Psoas muscle (tissue), 7 donors: ENCODE measurements at regions not wholly inside any gene's neighbourhood (a gene's known extent, or its start where the extent isn't known, plus 50 kb on each side); places are given as distances from the start of the nearest gene placed in this dataset.

Experiments used
- ATAC-seq, 4 donors: fragments of 200-7000 bp; cut with Tn5 transposase; one replicate each; pipeline ENCODE4 v1.9.1; 2020; ENCODE audit warnings: moderate library complexity in 3 of 4, mild to moderate bottlenecking in 2 of 4
- DNase-seq, 2 donors: peaks; one replicate each; pipeline ENCODE4 v3.0.0-alpha.2; 2020
- H3K27ac ChIP-seq: fragments of 200-600 bp; one replicate; pipeline ENCODE4 v1.8.0; 2022
- H3K27me3 ChIP-seq, 3 donors: fragments of 200-600 bp in 1 of 3; one replicate each; pipeline versions ENCODE4 v1.6.1 to v1.8.0; 2013 to 2022; ENCODE audit warnings: low read length in 2 of 3, mild to moderate bottlenecking in 2 of 3, moderate library complexity in 1 of 3; ENCODE audit not compliant: insufficient read depth in 3 of 3
- H3K36me3 ChIP-seq, 2 donors: fragments of 200-600 bp in 1 of 2; one replicate each; pipeline versions ENCODE4 v1.6.1 to v1.8.0; 2013 to 2022; ENCODE audit warnings: low read depth in 1 of 2, mild to moderate bottlenecking in 1 of 2, moderate library complexity in 1 of 2; ENCODE audit not compliant: insufficient read depth in 1 of 2
- H3K4me1 ChIP-seq: fragments of 200-600 bp; one replicate; pipeline ENCODE4 v1.8.0; 2022
- H3K4me3 ChIP-seq: fragments of 200-600 bp; one replicate; pipeline ENCODE4 v1.8.0; 2022; ENCODE audit warnings: mild to moderate bottlenecking
- H3K9me3 ChIP-seq: fragments of 200-600 bp; one replicate; pipeline ENCODE4 v1.8.0; 2022
- CTCF ChIP-seq: fragments of 200-600 bp; IDR thresholded peaks from one replicate; pipeline ENCODE4 v1.8.0; 2022; ENCODE audit warnings: antibody characterized with exemption
- WGBS, 3 donors: extraction: QIAGEN DNeasy Blood & Tissue Kit; methylation state at CpG; one replicate each; pipeline versions ENCODE4 v1.1.6 to v1.1.7; 2013; 5-methylcytosine and 5-hydroxymethylcytosine counted together
- intact Hi-C, 2 donors: fragments of 100-400 bp; cut with DNase I; formaldehyde crosslinking; loops; one replicate each; pipeline versions ENCODE4 v1.11.0 to v1.14.2; 2022
- donor health status: healthy with polysubstance abuse.
- donor health status: DM: no; HTN: no; CAD: no; lungs with moderate emphysema.
- donor health status: Bipolar disorder and iron deficiency.
- donor health status: healthy.
- donor health status: DM: yes; HTN: yes; CAD: no.
- donor health status: DM: no; HTN: no; CAD: no.
- donor health status: DM: yes; HTN: yes; CAD: no.

- DNase-seq = no peak
These were observed 107.9 kb downstream of the RPL22L1 start for GRCh38 chr3:170762064-170762463.

DNA sequence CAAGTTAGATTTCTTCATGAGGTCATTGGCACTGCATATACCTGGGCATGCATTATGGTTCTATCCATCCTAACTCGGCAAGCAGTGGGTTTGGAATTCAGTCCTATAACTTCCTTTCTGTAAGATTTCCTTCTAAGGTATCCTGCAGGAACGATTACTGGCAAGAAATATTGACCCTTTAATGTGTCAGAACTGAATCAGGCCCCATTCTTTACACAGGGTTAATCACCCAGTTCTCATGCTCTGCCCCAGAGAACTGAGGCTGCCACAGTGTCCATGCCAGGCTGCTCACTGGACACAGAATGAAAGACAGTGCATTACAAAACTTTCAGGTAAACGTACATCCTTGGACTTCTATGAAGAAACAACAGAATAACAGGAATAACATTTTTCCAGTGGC is 108.9 kb downstream of the RPL22L1 start:
- no peak overlapping the region for H3K27ac ChIP-seq
- intact Hi-C loops = no loop called here
- WGBS, 3 donors = 38 to 45% (median 42%) methylated on average over 3 of the region's 3 CpGs
- no peaks in the 10 kb centered on the region for H3K36me3 ChIP-seq
- H3K27me3 ChIP-seq = no peaks in the 10 kb centered on the region
- no peaks in the 10 kb centered on the region for H3K9me3 ChIP-seq
- no peaks in the 10 kb centered on the region for H3K4me1 ChIP-seq
- no peak for TF ChIP-seq CTCF
- no peak overlapping the region for H3K4me3 ChIP-seq
- ATAC-seq = no peak
- no peak for DNase-seq

More at GRCh38 chr3:170762064-170762463, 107.9 kb downstream of the RPL22L1 start:
- 67 to 76% (median 72%) methylated on average over 2 of the region's 2 CpGs for WGBS, 3 donors
- Histone ChIP-seq H3K4me1 (no peaks in the 10 kb centered on the region), H3K27me3 (no peaks in the 10 kb centered on the region), H3K4me3 (no peak overlapping the region), H3K27ac (no peak overlapping the region), H3K36me3 (no peaks in the 10 kb centered on the region), H3K9me3 (no peaks in the 10 kb centered on the region)
- intact Hi-C loops = no loop called here
- ATAC-seq = no peak
- no peak for TF ChIP-seq CTCF

- Histone ChIP-seq H3K4me3 (no peak overlapping the region), H3K9me3 (no peaks in the 10 kb centered on the region), H3K4me1 (no peaks in the 10 kb centered on the region), H3K27ac (no peak overlapping the region), H3K27me3 (no peaks in the 10 kb centered on the region), H3K36me3 (no peaks in the 10 kb centered on the region)
- intact Hi-C loops = no loop called here
- no peak for ATAC-seq
- TF ChIP-seq CTCF = no peak
- DNase-seq = no peak
- WGBS, 3 donors = 61 to 78% (median 62%) methylated on average over 1 of the region's 1 CpG
These were observed 109.8 kb downstream of the RPL22L1 start for GRCh38 chr3:170760174-170760526.

- Histone ChIP-seq H3K4me3 (no peak overlapping the region), H3K27me3 (no peaks in the 10 kb centered on the region), H3K9me3 (no peaks in the 10 kb centered on the region), H3K4me1 (no peaks in the 10 kb centered on the region), H3K36me3 (no peaks in the 10 kb centered on the region), H3K27ac (no peak overlapping the region)
- DNase-seq (no peak), ATAC-seq (no peak)
- 59 to 73% (median 69%) methylated on average over 5 of the region's 5 CpGs for WGBS, 3 donors
- no peak for TF ChIP-seq CTCF
- intact Hi-C loops = no loop called here
These were observed 110.4 kb downstream of the RPL22L1 start for GRCh38 chr3:170759511-170760173.

GRCh38 chr3:170757038-170757437 is 113.0 kb downstream of the RPL22L1 start:
- intact Hi-C loops = no loop called here
- no peak for DNase-seq
- Histone ChIP-seq H3K36me3 (no peaks in the 10 kb centered on the region), H3K9me3 (no peaks in the 10 kb centered on the region), H3K4me3 (no peak overlapping the region), H3K27ac (no peak overlapping the region), H3K4me1 (no peaks in the 10 kb centered on the region), H3K27me3 (no peaks in the 10 kb centered on the region)
- no peak for TF ChIP-seq CTCF
- no peak for ATAC-seq
- 93 to 96% (median 94%) methylated on average over 1 of the region's 1 CpG for WGBS, 3 donors
